Loucy (cell line): ENCODE measurements at regions not wholly inside any gene's neighbourhood (a gene's known extent, or its start where the extent isn't known, plus 50 kb on each side); places are given as distances from the start of the nearest gene placed in this dataset.

Experiments used
- CTCF ChIP-seq: fragments of 200-600 bp; sonication (generic); conservative IDR thresholded peaks from 2 replicates; pipeline ENCODE4 v1.5.1; 2014; ENCODE audit warnings: mild to moderate bottlenecking, antibody characterized with exemption, low read length
- EZH2phosphoT487 ChIP-seq: fragments of 200-600 bp; IDR thresholded peaks from 2 replicates; pipeline ENCODE4 v1.6.1; 2018; ENCODE audit warnings: antibody characterized with exemption, mild to moderate bottlenecking, moderate library complexity, borderline replicate concordance

DNA sequence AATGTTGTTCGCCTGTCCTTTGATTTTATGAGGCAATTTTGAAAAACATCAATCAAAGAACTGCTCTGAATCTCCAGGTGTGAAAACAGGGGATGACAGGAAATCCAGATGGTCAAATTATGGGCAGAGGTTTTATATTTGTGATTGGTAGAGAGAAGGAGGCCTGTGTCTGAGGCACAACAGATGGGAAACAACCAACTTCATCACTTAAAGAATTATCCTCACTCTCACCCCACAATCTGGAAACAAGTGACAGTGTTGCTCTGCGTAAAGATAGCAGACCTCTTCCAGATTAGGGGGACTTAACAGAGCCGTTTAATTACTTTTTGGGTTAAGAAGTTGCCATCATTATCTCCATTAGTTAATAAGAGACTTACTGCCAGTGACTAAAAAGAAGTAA is 64.1 kb upstream of the EGLN3 start:
- TF ChIP-seq CTCF (no peak), EZH2phosphoT487 (no peak)
